ENCODE measurements at regions not wholly inside any gene's neighbourhood (a gene's known extent, or its start where the extent isn't known, plus 50 kb on each side); places are given as distances from the start of the nearest gene placed in this dataset.
"Not testable (repeated sequence)": the region's sequence is repeated elsewhere in the genome, so short reads cannot be mapped to it uniquely, and the experiment has no call there.

GRCh38 chr17:71023249-71024030, 854.1 kb downstream of the KCNJ2 start:
- TF ChIP-seq CTCF (IDR thresholded peaks at IDR 0.05; ENCODE audit: low read depth, low read length) = no peak
- DNase-seq (ENCODE audit: low read depth, low spot score) = no peak
- POLR2A ChIA-PET = no interaction called here
- CTCF ChIA-PET = interaction anchor here (0.8 kb wide), 1 partner anchor 257 kb away, joined by 4 read pairs; no protein-coding TSS in a partner anchor
- no peaks in the 10 kb centered on the region for H3K9me3 ChIP-seq (ENCODE audit: control insufficient read depth, insufficient read depth, low read length)
- no peak overlapping the region for H3K4me3 ChIP-seq (ENCODE audit: low read depth, low read length)
- H3K27me3 ChIP-seq (ENCODE audit: control insufficient read depth, insufficient read depth, low read length) = no peaks in the 10 kb centered on the region
- no peak overlapping the region for H3K27ac ChIP-seq (ENCODE audit: low read depth, low read length)

GRCh38 chr17:71024172-71024571, 854.8 kb downstream of the KCNJ2 start:
- Histone ChIP-seq H3K9me3 (ENCODE audit: control insufficient read depth, insufficient read depth, low read length) (no peaks in the 10 kb centered on the region), H3K27me3 (ENCODE audit: control insufficient read depth, insufficient read depth, low read length) (no peaks in the 10 kb centered on the region), H3K27ac (ENCODE audit: low read depth, low read length) (no peak overlapping the region), H3K4me3 (ENCODE audit: low read depth, low read length) (no peak overlapping the region)
- ChIA-PET POLR2A (no interaction called here), CTCF (interaction anchor here (0.8 kb wide), 1 partner anchor 258 kb away, joined by 4 read pairs; no protein-coding TSS in a partner anchor)
- DNase-seq (ENCODE audit: low read depth, low spot score) = no peak
- no peak for TF ChIP-seq CTCF (IDR thresholded peaks at IDR 0.05; ENCODE audit: low read depth, low read length)

- TF ChIP-seq CTCF (IDR thresholded peaks at IDR 0.05; ENCODE audit: low read depth, low read length) = no peak
- DNase-seq (ENCODE audit: low read depth, low spot score) = no peak
- ChIA-PET POLR2A (no interaction called here), CTCF (interaction anchor here (1.4 kb wide), 1 partner anchor 258 kb away, joined by 4 read pairs; no protein-coding TSS in a partner anchor)
- H3K4me3 ChIP-seq (ENCODE audit: low read depth, low read length) = no peak overlapping the region
- H3K9me3 ChIP-seq (ENCODE audit: control insufficient read depth, insufficient read depth, low read length) = no peaks in the 10 kb centered on the region
- H3K27me3 ChIP-seq (ENCODE audit: control insufficient read depth, insufficient read depth, low read length) = no peaks in the 10 kb centered on the region
- no peak overlapping the region for H3K27ac ChIP-seq (ENCODE audit: low read depth, low read length)
These were observed 855.6 kb downstream of the KCNJ2 start for GRCh38 chr17:71024969-71025368.

- no peak for TF ChIP-seq CTCF (IDR thresholded peaks at IDR 0.05; ENCODE audit: low read depth, low read length)
- ChIA-PET CTCF (interaction anchor here (0.7 kb wide), 1 partner anchor 432 kb away, joined by 3 read pairs; no protein-coding TSS in a partner anchor), POLR2A (no interaction called here)
These were observed 859.9 kb downstream of the KCNJ2 start for GRCh38 chr17:71029246-71029645.

GRCh38 chr17:71031286-71031685, 862.0 kb downstream of the KCNJ2 start:
- H3K27me3 ChIP-seq (ENCODE audit: control insufficient read depth, insufficient read depth, low read length); H3K4me3 ChIP-seq (ENCODE audit: low read depth, low read length); POLR2A ChIA-PET; H3K27ac ChIP-seq (ENCODE audit: low read depth, low read length); H3K9me3 ChIP-seq (ENCODE audit: control insufficient read depth, insufficient read depth, low read length); DNase-seq (ENCODE audit: low read depth, low spot score); CTCF ChIA-PET: not testable (repeated sequence)

More at GRCh38 chr17:71029246-71029645, 859.9 kb downstream of the KCNJ2 start:
- no peak for DNase-seq (ENCODE audit: low read depth, low spot score)
- Histone ChIP-seq H3K9me3 (ENCODE audit: control insufficient read depth, insufficient read depth, low read length) (no peaks in the 10 kb centered on the region), H3K27me3 (ENCODE audit: control insufficient read depth, insufficient read depth, low read length) (no peaks in the 10 kb centered on the region), H3K4me3 (ENCODE audit: low read depth, low read length) (no peak overlapping the region), H3K27ac (ENCODE audit: low read depth, low read length) (no peak overlapping the region)

Data from AG04450 (cell line).